ENCODE measurements at regions not wholly inside any gene's neighbourhood (a gene's known extent, or its start where the extent isn't known, plus 50 kb on each side); places are given as distances from the start of the nearest gene placed in this dataset.

GRCh38 chr13:29681864-29682263, 86.4 kb upstream of the SLC7A1 start (continued):
- no peak for TF ChIP-seq CTCF (tag by site-specific recombination; IDR thresholded peaks at IDR 0.05)
- TF ChIP-seq PRDM1 (tag by site-specific recombination; IDR thresholded peaks at IDR 0.05): no peak
- no peak for TF ChIP-seq ZNF146 (tag by site-specific recombination; IDR thresholded peaks at IDR 0.05)
- no peak for TF ChIP-seq ZNF621 (tag by site-specific recombination; IDR thresholded peaks at IDR 0.05)
- no peak for TF ChIP-seq ZBTB20 (tag by site-specific recombination; IDR thresholded peaks at IDR 0.05)
- no peak for TF ChIP-seq ZNF558 (tag by site-specific recombination; IDR thresholded peaks at IDR 0.05)

- TF ChIP-seq ZNF549 (tag by site-specific recombination; IDR thresholded peaks at IDR 0.05) (no peak), TSHZ1 (tag by site-specific recombination; IDR thresholded peaks at IDR 0.05; ENCODE audit: borderline replicate concordance) (no peak), ZNF660 (tag by site-specific recombination; IDR thresholded peaks at IDR 0.05) (no peak), ZBTB11 (tag by site-specific recombination; conservative IDR thresholded peaks at IDR 0.05; ENCODE audit: low read depth) (no peak), ZNF433 (tag by site-specific recombination; IDR thresholded peaks at IDR 0.05; ENCODE audit: low read depth) (no peak), ZNF157 (tag by site-specific recombination; IDR thresholded peaks at IDR 0.05) (no peak), ZNF266 (tag by site-specific recombination; IDR thresholded peaks at IDR 0.05; ENCODE audit: low read depth) (no peak)
- CTCF ChIA-PET: no interaction called here
Observed at GRCh38 chr13:29679396-29680053, 84.0 kb upstream of the SLC7A1 start.

GRCh38 chr13:29677627-29678026, 82.1 kb upstream of the SLC7A1 start:
- ChIA-PET POLR2A (no interaction called here), CTCF (no interaction called here)
- no peaks in the 10 kb centered on the region for H3K9me3 ChIP-seq (ENCODE audit: control insufficient read depth, insufficient read depth, low read depth, low read length)
- no peak overlapping the region for H3K4me3 ChIP-seq (ENCODE audit: low read depth, low read length)
- no peaks in the 10 kb centered on the region for H3K36me3 ChIP-seq (ENCODE audit: control insufficient read depth in 2 of 2, insufficient read depth in 1 of 2, low read length in 2 of 2)
- no peaks in the 10 kb centered on the region for H3K4me1 ChIP-seq (ENCODE audit: control insufficient read depth, insufficient read depth, low read length)
- no peak overlapping the region for H3K27ac ChIP-seq (ENCODE audit: extremely low read depth, low read depth, low read length)
- TF ChIP-seq ZNF449 (tag by site-specific recombination; IDR thresholded peaks at IDR 0.05) (no peak), ZNF23 (tag by site-specific recombination; IDR thresholded peaks at IDR 0.05; ENCODE audit: borderline replicate concordance) (no peak), ZNF324 (tag by site-specific recombination; IDR thresholded peaks at IDR 0.05) (no peak), ZNF645 (tag by site-specific recombination; IDR thresholded peaks at IDR 0.05) (no peak), ZBTB49 (tag by site-specific recombination; IDR thresholded peaks at IDR 0.05; ENCODE audit: low read depth) (no peak), ZNF2 (tag by site-specific recombination; IDR thresholded peaks at IDR 0.05) (no peak)

More at GRCh38 chr13:29679396-29680053, 84.0 kb upstream of the SLC7A1 start:
- Histone ChIP-seq H3K9me3 (ENCODE audit: control insufficient read depth, insufficient read depth, low read depth, low read length) (no peaks in the 10 kb centered on the region), H3K4me1 (ENCODE audit: control insufficient read depth, insufficient read depth, low read length) (no peaks in the 10 kb centered on the region), H3K27ac (ENCODE audit: extremely low read depth, low read depth, low read length) (no peak overlapping the region), H3K4me3 (ENCODE audit: low read depth, low read length) (no peak overlapping the region), H3K36me3 (ENCODE audit: control insufficient read depth in 2 of 2, insufficient read depth in 1 of 2, low read length in 2 of 2) (no peaks in the 10 kb centered on the region)
- POLR2A ChIA-PET: no interaction called here

Data from HEK293 (cell line).